ENCODE measurements at regions not wholly inside any gene's neighbourhood (a gene's known extent, or its start where the extent isn't known, plus 50 kb on each side); places are given as distances from the start of the nearest gene placed in this dataset.

DNA sequence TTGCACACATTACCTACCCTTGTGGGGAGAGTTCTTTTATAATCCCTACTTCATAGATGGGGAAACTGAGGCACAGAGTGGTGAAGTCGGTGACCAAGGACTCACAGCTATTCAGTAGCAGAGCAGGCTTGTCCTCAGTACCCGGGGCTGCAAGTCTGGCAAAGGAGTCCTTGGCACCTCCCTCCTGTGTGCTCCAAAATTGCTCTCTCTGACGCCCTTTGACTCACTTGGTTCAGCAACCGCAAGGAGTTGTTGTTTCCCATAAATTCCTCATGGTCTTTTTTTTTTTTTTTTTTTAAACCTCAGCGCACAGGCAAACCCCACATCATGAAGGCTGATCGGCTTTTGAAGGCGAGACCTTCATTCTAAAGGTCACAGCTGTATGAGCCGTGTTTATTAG, 143.2 kb downstream of the CEBPB start:
- TF ChIP-seq, protein P1, sequence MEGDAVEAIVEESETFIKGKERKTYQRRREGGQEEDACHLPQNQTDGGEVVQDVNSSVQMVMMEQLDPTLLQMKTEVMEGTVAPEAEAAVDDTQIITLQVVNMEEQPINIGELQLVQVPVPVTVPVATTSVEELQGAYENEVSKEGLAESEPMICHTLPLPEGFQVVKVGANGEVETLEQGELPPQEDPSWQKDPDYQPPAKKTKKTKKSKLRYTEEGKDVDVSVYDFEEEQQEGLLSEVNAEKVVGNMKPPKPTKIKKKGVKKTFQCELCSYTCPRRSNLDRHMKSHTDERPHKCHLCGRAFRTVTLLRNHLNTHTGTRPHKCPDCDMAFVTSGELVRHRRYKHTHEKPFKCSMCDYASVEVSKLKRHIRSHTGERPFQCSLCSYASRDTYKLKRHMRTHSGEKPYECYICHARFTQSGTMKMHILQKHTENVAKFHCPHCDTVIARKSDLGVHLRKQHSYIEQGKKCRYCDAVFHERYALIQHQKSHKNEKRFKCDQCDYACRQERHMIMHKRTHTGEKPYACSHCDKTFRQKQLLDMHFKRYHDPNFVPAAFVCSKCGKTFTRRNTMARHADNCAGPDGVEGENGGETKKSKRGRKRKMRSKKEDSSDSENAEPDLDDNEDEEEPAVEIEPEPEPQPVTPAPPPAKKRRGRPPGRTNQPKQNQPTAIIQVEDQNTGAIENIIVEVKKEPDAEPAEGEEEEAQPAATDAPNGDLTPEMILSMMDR (conservative IDR thresholded peaks at IDR 0.05; ENCODE audit: low read length) = no peak
- TF ChIP-seq EZH2phosphoT487 (IDR thresholded peaks at IDR 0.05; ENCODE audit: borderline replicate concordance) = no peak

Data from Loucy (cell line).